Gastrocnemius medialis (tissue), 4 donors: ENCODE measurements at regions not wholly inside any gene's neighbourhood (a gene's known extent, or its start where the extent isn't known, plus 50 kb on each side); places are given as distances from the start of the nearest gene placed in this dataset.

Source experiments
- ATAC-seq, 2 donors: fragments of 150-250 bp; one replicate each; pipeline ENCODE4 v1.9.1; 2016
- DNase-seq, 2 donors: peaks; one replicate each; pipeline ENCODE4 v3.0.0-alpha.2; 2019
- H3K27ac ChIP-seq, 4 donors: fragments of 200-600 bp; sonication (generic); 1 replicate in 1 of 4; 2 replicates in 3 of 4; pipeline ENCODE4 v1.5.1; 2016 to 2018; ENCODE audit warnings: mild to moderate bottlenecking in 2 of 4, moderate library complexity in 1 of 4
- H3K27me3 ChIP-seq, 3 donors: fragments of 200-600 bp; sonication (generic) in 2 of 3; 1 replicate in 1 of 3; 2 replicates in 2 of 3; pipeline versions ENCODE4 v1.5.1 to v1.6.0; 2016 to 2019; ENCODE audit warnings: mild to moderate bottlenecking in 1 of 3, moderate library complexity in 1 of 3
- H3K36me3 ChIP-seq, 2 donors: fragments of 200-600 bp; sonication (generic) in 1 of 2; one replicate each; pipeline ENCODE4 v1.5.1; 2017 to 2018
- H3K4me1 ChIP-seq, 2 donors: fragments of 200-600 bp; sonication (generic) in 1 of 2; one replicate each; pipeline ENCODE4 v1.5.1; 2016 to 2017; ENCODE audit warnings: mild to moderate bottlenecking in 2 of 2
- H3K4me3 ChIP-seq, 4 donors: fragments of 200-600 bp; sonication (generic) in 3 of 4; 1 replicate in 1 of 4; 2 replicates in 3 of 4; pipeline ENCODE4 v1.5.1; 2016 to 2019; ENCODE audit warnings: mild to moderate bottlenecking in 2 of 4
- H3K9me3 ChIP-seq, 3 donors: fragments of 200-600 bp; sonication (generic) in 2 of 3; 1 replicate in 1 of 3; 2 replicates in 2 of 3; pipeline ENCODE4 v1.5.1; 2016 to 2019
- POLR2A ChIP-seq, 2 donors: fragments of 450-650 bp; IDR thresholded peaks; one replicate each; pipeline ENCODE4 v1.6.1; 2017; ENCODE audit warnings: antibody characterized with exemption in 2 of 2, mild to moderate bottlenecking in 2 of 2, moderate library complexity in 2 of 2
- in situ Hi-C, 4 donors: fragments of 200-750 bp; cut with MboI; loops; one replicate each; pipeline versions ENCODE4 v1.15.0 to v1.8.0; 2017; ENCODE audit warnings: low sequenced_read_pairs in 4 of 4
- intact Hi-C: fragments of 100-400 bp; cut with DNase I; formaldehyde crosslinking; loops from one replicate; pipeline ENCODE4 v1.15.1; 2023; ENCODE audit warnings: low total_unique reads
- TF ChIP-seq, protein P1 (sequence below), 5 experiments: fragments of 450-650 bp in 3 of 5; fragments of 200-600 bp in 2 of 5; sonication (generic) in 2 of 5; IDR thresholded peaks in 4 of 5; conservative IDR thresholded peaks in 1 of 5; 1 replicate in 4 of 5; 2 replicates in 1 of 5; pipeline ENCODE4 v1.5.1; 2016 to 2019; ENCODE audit warnings: antibody characterized with exemption in 5 of 5, mild to moderate bottlenecking in 3 of 5, moderate library complexity in 3 of 5

DNA sequence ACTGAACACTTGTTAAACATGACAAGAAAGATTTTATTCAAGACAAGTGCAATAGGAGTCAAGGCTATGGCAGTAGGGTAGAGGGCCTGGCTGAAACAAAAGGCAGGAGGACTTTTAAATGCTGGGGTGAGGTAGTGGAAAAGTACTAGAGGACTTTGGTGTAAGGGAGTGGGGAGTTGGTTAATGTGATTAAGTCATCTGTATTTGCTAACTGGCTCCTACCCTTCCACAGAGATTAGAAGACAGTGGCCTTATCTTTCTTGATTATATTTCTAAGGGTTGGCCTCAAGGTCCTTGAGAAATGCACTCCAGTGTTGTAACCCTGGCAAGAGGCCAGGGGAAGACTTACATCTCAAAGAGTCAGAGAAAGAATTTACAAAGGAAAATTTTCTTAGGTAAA is 160.2 kb upstream of the FTMT start:
- TF ChIP-seq, protein P1, sequence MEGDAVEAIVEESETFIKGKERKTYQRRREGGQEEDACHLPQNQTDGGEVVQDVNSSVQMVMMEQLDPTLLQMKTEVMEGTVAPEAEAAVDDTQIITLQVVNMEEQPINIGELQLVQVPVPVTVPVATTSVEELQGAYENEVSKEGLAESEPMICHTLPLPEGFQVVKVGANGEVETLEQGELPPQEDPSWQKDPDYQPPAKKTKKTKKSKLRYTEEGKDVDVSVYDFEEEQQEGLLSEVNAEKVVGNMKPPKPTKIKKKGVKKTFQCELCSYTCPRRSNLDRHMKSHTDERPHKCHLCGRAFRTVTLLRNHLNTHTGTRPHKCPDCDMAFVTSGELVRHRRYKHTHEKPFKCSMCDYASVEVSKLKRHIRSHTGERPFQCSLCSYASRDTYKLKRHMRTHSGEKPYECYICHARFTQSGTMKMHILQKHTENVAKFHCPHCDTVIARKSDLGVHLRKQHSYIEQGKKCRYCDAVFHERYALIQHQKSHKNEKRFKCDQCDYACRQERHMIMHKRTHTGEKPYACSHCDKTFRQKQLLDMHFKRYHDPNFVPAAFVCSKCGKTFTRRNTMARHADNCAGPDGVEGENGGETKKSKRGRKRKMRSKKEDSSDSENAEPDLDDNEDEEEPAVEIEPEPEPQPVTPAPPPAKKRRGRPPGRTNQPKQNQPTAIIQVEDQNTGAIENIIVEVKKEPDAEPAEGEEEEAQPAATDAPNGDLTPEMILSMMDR (IDR thresholded peaks at IDR 0.05 in 4 of 5, conservative IDR thresholded peaks at IDR 0.05 in 1 of 5) = no peak
- TF ChIP-seq POLR2A (IDR thresholded peaks at IDR 0.05) = no peak
- DNase-seq (no peak), ATAC-seq (no peak)
- Histone ChIP-seq H3K27ac (no peak overlapping the region), H3K4me3 (no peak overlapping the region), H3K27me3 (no peaks in the 10 kb centered on the region), H3K36me3 (no peaks in the 10 kb centered on the region), H3K4me1 (no peaks in the 10 kb centered on the region), H3K9me3 (no peaks in the 10 kb centered on the region)
- intact Hi-C loops (no loop called here), in situ Hi-C loops (no loop called here)

DNA sequence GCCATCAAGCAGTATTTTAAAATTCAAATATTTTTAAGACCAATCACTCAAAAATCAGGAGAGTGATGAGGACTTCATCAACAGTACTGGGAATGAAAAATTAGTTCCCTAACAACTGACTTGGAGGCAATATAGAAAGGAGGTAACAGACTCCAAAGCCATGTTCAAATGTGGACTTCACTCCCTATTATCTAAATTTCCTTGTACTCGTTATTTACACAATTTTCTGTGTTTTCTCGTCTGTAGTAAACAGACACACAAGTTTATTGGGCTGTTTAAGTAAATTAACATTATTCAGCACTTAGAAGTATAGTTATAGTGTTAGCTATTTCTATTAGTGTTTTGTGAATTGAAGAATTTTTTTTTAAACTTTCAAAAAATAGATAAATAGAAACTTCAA is 159.5 kb upstream of the FTMT start:
- H3K4me3 ChIP-seq = no peak overlapping the region
- in situ Hi-C loops = no loop called here
- H3K36me3 ChIP-seq = no peaks in the 10 kb centered on the region
- DNase-seq = no peak
- H3K27me3 ChIP-seq = no peaks in the 10 kb centered on the region
- intact Hi-C loops = no loop called here
- no peak overlapping the region for H3K27ac ChIP-seq
- no peaks in the 10 kb centered on the region for H3K9me3 ChIP-seq
- TF ChIP-seq, protein P1 (IDR thresholded peaks at IDR 0.05 in 4 of 5, conservative IDR thresholded peaks at IDR 0.05 in 1 of 5) = no peak
- TF ChIP-seq POLR2A (IDR thresholded peaks at IDR 0.05) = no peak
- ATAC-seq = no peak
- H3K4me1 ChIP-seq = no peaks in the 10 kb centered on the region

DNA sequence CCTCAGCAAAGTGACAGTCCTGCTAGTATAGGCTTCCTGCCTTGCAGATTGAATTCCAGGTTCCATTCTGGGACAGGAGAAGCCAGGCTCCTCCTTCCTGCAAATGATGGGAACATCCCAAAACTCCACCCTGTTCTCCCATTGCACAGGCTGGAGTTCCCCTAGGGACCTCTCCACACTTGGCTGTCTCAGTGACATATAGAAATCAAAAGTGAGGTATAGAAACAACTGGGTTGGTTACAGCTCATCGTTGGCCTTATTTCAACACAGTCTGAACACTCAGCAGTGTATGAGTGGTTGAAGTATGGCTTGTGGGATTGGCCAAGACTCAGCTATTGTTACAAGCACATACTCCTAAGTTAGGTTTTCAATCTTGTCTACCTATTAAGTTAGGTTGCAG is 157.8 kb upstream of the FTMT start:
- ATAC-seq = no peak
- Histone ChIP-seq H3K4me3 (no peak overlapping the region), H3K27me3 (no peaks in the 10 kb centered on the region), H3K36me3 (no peaks in the 10 kb centered on the region), H3K4me1 (no peaks in the 10 kb centered on the region), H3K9me3 (no peaks in the 10 kb centered on the region), H3K27ac (no peak overlapping the region)
- no peak for DNase-seq
- intact Hi-C loops (no loop called here), in situ Hi-C loops (no loop called here)
- no peak for TF ChIP-seq POLR2A (IDR thresholded peaks at IDR 0.05)
- TF ChIP-seq, protein P1 (IDR thresholded peaks at IDR 0.05 in 4 of 5, conservative IDR thresholded peaks at IDR 0.05 in 1 of 5) = no peak

DNA sequence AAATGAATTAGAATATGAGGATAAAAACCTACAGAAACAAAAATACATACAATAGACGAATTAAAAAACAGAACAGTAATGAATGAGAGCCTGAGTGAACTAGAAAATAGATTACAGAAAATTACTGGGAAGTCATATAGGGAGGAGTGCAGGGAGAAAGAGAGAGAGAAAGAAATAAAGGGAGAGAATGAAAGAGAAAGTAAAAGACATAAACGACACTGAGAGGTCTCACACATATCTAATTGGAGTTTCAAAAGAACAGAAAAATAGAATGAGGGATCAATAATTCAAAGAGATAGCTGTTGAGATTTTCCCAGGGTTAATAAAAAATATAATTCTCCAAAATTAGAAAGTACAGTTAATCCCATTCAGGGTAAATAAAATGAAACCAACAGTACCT is 156.4 kb upstream of the FTMT start:
- no peaks in the 10 kb centered on the region for H3K9me3 ChIP-seq
- no peak overlapping the region for H3K4me3 ChIP-seq
- ATAC-seq = no peak
- no peaks in the 10 kb centered on the region for H3K27me3 ChIP-seq
- H3K36me3 ChIP-seq = no peaks in the 10 kb centered on the region
- no peak overlapping the region for H3K27ac ChIP-seq
- in situ Hi-C loops (no loop called here), intact Hi-C loops (no loop called here)
- DNase-seq = no peak
- TF ChIP-seq POLR2A (IDR thresholded peaks at IDR 0.05) = no peak
- TF ChIP-seq, protein P1 (IDR thresholded peaks at IDR 0.05 in 4 of 5, conservative IDR thresholded peaks at IDR 0.05 in 1 of 5) = no peak
- H3K4me1 ChIP-seq = no peaks in the 10 kb centered on the region

DNA sequence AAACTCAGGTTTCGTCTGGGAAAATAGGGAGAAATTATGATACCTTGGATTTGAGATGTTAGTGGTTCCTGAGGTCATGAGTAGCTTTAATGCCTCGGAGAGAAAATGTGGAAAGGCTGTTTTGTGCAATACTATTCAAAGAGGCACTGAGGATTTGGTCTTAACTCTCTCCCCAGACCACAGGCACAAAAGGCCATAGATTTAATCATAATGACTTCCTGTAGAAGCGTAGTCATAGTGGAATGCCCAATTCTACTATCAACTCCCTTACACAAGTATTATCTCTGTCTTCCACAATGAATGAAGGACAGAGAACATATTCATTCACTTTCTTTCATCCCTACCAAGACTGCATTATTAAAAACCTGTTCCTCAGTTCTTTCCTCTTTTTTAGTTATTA is 153.0 kb upstream of the FTMT start:
- H3K9me3 ChIP-seq = no peaks in the 10 kb centered on the region
- intact Hi-C loops = no loop called here
- no peak overlapping the region for H3K27ac ChIP-seq
- no peaks in the 10 kb centered on the region for H3K4me1 ChIP-seq
- in situ Hi-C loops = no loop called here
- H3K36me3 ChIP-seq = no peaks in the 10 kb centered on the region
- no peak for ATAC-seq
- no peak for DNase-seq
- H3K27me3 ChIP-seq = no peaks in the 10 kb centered on the region
- no peak overlapping the region for H3K4me3 ChIP-seq
- TF ChIP-seq, protein P1 (IDR thresholded peaks at IDR 0.05 in 4 of 5, conservative IDR thresholded peaks at IDR 0.05 in 1 of 5) = no peak
- no peak for TF ChIP-seq POLR2A (IDR thresholded peaks at IDR 0.05)
